NCI-H128 (cell line): ENCODE measurements at regions not wholly inside any gene's neighbourhood (a gene's known extent, or its start where the extent isn't known, plus 50 kb on each side); places are given as distances from the start of the nearest gene placed in this dataset.

Experiments
- DNase-seq: peaks from one replicate; lab custom pipeline; 2025; ENCODE audit not compliant: unreplicated experiment; lab: John Stamatoyannopoulos, UW

DNA sequence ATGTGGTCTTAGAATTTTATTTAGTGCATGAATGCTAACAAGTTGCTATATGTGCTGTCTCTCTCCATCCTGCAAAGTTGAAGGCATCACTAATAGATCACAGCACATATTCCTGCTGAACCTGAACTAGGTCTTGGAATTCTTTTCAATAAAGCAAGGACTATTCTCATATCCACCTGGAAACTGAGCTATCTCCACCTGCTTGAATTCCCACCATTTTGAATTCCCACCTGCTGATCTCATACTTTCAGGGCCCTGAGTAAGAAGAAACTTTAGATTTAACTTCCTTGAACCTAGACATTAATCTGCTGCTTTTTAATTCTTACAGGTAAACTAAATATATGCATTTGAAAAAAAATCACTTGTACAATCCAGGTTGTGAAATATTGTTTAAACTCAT lies 445.3 kb upstream of the CCL2 start:
- no peak for DNase-seq

DNA sequence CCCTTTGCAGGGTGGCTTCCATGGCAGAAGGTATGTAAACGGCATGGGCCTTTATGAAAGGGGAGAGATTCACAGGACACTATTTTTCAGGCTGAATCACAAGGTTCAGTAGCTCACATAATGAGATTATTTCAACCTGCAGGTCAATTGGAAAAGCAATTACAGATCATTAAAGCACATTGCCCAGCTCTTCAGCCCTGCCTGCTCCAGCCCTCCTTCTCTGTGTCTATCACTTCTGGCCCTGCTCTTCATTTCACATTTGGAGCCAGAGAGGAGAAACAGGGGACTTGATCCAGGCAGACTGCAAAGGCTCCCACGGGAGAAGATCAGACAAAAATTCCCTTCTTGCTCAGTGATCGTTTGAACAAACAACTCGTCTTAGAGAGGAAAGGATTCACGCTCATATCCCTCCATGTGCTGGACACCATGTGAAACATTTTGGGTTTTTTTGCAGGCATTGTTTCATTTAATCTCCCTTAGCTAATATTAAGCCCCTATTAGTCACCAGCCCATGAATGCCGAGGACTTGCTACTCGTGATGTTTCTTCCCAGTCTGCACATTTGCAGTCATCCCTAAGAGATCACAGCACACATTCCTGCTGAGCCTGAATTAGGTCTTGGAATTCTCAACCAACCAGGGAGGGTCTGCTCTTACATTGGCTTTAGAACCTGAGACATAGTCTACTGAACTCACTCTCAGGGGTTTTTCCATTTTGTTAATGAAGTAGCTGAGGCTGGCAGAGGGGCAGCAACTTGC lies 443.9 kb upstream of the CCL2 start:
- no peak for DNase-seq

- DNase-seq = no peak
These were observed 443.0 kb upstream of the CCL2 start for GRCh38 chr17:33811984-33812577.

DNA sequence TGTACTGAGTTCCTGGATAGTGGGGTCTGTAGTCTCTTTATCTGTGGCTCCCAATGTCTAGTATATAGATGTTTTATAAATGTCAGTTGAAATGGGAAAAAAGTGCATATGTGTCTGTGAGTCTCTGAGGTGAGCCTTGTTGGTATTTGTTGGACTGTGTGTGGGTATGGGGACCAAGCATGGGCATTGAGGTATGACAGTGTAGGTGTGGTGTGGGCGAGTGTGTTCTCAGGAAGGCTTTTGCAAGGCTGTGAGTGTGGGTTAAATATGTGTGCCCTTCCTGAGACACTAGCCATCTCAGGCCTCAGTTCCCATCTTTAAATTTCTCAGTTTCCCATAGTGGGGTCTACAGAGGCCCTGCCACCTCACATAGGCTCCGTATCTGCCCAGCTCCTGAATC lies 440.2 kb upstream of the CCL2 start:
- no peak for DNase-seq

DNA sequence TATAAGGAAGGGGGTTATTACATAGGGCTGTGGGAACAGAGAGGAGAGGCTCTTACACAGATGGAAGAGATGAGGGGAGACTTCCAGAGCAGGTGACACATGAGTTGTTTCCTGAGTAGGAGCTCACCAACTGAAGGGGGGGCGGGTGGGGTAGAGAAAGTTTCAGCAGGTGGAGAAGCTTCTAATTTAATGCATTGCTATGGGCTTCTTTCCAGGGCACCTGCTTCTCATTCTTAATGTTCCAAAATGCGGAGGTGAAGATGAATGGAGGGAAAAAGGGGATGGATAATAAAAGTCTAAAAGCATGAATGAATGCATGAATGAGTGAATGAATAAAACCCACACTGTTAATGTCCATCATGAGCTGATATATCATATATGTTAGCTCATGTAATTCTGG lies 439.0 kb upstream of the CCL2 start:
- no peak for DNase-seq

- no peak for DNase-seq
These were observed 438.1 kb upstream of the CCL2 start for GRCh38 chr17:33816842-33817617.

DNA sequence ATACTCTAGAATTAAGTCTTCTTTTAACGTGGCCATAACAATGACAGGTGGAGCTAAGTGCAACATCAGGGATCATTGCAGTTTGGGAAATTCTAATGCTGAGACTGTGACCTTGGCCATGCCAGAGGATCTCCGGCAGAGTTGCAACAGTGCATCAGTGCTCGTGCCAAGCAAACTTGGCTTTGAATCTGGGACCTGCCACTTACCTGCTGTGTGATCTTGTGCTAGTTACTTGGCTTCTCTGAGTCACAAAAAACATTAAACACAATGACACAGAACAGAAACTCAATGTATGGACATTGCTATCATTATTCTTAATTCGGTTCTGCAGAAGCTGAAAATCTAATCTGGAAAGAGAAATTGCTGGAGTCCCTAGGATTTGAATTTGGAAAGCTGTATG lies 435.5 kb upstream of the CCL2 start:
- no peak for DNase-seq

- no peak for DNase-seq
These were observed 422.8 kb upstream of the CCL2 start for GRCh38 chr17:33832262-33832661.

DNA sequence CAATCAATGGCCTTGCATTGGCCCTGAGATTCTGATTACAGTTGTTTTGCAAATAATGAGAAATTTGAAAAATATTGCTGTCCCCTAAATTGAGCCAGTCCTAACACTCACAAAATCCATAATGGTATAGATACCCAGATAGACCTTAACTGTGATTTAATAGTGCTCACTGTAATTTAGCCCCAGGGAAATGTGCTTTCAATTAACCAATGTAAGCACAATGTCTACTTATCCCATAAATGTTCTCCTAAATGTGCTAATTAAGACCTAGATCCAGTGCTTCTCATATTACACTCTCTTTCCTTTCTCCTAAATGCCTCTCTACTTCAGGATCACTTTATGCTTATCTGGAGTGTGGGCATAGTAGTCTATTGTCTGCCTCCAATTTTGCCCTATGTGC lies 417.8 kb upstream of the CCL2 start:
- no peak for DNase-seq

DNA sequence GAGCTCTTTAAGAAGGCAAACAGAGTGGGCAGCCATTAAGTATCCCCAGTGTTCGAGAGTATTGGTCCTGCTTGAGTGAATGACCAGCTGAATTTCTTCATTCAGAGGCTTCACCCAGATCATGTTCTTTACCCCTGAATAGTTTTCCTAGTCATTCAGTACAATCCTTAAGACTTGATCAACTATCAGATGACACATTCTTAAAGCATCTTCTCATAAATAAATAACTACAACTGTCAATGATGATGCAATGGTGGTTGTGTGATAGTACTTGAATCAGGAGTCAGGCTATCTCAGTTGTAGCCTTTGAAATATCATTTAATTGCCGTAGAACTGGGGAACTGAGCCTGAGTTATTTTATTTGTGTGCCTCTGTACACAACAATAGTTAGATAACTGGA lies 416.8 kb upstream of the CCL2 start:
- DNase-seq = no peak

DNA sequence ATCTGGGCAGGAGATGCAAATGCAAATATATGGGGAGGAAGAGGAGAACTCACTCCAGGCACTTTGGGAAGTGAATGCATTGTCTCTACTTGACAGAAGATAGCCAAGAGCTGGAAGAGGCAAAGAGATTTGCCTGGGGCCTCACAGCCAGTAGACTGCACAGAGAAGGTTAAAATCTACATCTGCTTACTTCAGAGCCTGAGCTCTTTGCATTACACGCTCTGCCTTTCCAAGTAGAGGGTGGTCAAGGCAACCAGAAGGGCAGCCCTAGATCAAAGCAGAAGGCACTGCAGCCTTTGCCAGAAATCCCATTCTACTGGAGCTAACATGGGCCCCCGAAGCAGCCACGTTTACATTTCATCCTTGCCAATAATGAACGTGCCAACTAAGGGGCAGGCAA lies 407.2 kb upstream of the CCL2 start:
- no peak for DNase-seq

DNA sequence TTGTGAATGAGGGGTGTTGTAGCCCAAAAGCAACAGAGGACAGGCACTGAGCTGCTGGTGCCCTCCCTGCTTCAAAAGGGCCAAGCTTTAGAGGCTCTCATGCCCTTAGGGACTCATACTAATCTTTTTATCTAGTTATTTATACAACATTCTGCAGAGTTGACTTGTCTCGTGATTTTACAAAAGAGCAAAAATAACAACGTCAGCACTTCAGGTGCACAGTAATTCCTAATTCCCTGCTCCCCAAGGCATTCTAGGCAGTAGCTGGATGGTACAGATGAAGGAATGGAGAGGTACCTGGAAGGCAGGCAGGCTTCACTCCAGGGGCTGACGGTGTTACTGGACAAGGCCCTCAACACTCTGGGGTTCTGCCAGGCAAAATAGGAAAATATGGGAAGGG lies 406.7 kb upstream of the CCL2 start:
- DNase-seq = no peak

DNA sequence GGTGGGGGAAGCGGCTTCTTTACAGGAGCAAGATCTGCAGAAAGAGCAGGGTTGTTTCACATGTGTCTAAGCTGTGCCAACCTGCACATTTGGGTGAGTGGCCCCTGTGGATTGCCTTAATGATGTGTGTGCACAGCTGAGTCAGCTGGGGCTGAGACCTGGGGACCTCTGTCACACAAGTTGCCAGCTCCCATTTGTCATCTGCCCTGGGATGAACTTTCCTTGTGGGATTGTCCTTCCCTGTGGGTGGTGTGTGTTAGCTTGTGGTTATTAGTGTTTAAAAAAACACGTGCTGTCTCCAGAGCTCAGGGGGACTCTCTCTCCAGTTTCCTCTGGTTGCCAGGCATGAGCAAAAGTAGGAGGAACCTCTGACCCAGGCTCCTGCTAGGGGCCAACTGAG lies 400.5 kb upstream of the CCL2 start:
- DNase-seq = no peak

DNA sequence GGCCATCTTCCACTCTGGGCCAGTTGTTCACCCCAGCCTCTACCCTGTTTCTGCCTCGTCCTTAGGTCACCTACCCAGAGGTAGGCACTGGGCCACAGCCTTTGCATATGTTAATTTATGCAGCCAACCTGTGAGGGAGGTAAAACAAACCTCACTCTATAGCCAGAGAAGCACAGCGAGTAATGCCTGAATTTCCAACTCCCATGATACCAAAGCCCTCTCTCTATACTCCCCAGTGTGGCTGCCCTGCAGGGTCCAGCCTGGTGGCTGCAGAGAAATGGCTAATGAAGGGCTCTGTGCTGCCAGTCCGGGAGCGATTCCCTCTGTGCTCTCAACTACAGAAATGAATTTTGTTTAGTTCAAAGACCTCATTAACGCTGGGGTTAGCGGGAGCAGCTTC lies 397.0 kb upstream of the CCL2 start:
- DNase-seq = no peak

DNA sequence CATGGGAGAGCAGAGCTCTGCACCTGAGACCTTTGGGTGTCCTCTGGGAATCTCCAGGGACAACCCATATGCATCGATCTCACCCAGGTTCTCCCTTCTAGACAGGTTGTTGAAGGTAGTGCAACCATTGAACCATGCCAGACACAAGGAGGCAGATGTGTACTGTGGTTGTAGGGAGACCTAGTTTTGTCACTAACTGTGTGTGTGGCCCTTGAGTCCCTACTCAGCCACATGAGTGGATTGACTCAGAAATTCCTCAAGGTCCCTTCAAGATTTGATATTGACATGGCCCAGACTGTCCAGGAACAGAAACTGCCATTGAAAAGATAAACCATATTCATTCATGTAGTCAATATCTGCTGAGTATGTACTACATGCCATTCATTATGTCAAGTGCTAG lies 396.4 kb upstream of the CCL2 start:
- DNase-seq = no peak

DNA sequence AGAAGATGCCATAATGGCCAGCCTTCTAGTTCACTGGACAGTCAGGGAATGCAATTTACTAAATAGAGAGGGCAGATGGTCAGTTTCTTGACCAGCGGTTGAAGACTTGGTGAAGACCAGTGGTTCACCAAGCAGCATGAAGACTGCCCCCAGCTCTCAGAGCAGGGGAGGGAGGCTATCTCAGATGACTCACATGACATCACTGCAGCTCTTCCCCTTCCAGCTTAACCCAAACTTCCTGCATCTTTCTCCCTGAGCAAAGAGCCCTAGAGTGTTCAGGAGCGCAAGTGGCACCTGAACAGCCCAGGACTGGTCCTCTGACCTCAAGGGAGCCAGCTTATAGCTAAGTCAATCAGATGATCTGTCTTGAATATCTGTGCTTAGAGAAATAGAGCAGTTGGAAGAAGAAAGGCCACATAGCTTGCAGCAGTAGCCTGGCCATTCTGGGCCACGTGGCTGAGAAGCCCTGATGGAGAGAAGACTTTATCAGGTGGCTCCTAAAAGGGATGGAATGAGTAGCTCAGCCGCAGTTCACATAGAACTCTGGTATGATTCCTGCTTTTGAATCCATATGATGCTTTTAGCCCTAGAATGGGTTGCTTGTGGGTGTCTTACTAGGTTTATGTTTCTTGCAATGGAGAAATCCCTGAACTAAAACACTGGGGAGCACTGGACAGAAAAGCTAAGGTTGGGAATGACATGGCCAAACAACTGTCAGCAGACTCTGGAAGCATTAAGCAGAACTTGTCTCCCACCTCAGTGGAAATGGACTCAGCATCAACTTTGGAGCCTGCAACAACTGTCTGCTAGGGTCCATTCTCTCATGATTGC lies 392.1 kb upstream of the CCL2 start:
- no peak for DNase-seq

GRCh38 chr17:33864758-33865229 lies 390.3 kb upstream of the CCL2 start:
- no peak for DNase-seq

DNA sequence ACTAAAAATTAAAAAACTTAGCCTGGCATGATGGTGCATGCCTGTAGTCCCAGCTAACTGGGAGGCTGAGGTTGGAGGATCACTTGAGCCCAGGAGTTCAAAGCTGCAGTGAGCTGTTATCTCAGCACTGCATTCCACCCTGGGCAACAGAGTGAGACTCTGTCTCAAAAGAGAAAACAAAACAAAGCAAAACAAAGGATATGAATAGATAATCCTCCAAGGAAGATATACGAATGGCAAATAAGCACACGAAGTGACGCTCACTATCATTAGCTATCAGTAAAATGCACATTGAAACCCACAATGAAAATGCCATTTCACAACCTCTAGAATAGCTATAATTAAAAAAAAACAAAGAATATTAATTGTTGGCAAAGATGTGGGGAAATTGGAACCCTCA lies 386.2 kb upstream of the CCL2 start:
- DNase-seq = no peak

DNA sequence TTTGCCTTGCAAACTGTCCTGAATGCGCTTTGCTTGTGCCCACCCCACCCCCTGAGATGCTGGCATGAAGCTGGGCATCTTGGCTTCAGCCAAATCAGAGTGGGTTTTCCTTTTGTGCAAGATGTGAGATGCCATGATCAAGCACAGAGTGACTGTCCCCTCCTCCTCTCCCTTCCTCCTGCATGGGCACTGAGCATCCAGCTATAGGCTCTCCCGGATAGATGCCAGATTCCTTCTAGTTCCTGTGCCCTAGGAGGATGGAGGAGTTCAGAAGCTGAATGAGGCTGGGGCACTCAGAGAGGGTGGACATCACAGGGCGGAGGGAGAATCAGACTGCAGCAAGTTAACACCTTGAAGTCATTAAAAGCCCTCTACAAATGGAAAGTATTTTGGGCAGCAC lies 384.1 kb upstream of the CCL2 start:
- DNase-seq = no peak

GRCh38 chr17:33871720-33872540 lies 383.2 kb upstream of the CCL2 start:
- no peak for DNase-seq
